ENCODE measurements at regions not wholly inside any gene's neighbourhood (a gene's known extent, or its start where the extent isn't known, plus 50 kb on each side); places are given as distances from the start of the nearest gene placed in this dataset.
"Not testable (repeated sequence)": the region's sequence is repeated elsewhere in the genome, so short reads cannot be mapped to it uniquely, and the experiment has no call there.

- not testable (repeated sequence) for DNase-seq
These were observed 108.4 kb upstream of the SHISA3 start for GRCh38 chr4:42288876-42289275.

- DNase-seq = not testable (repeated sequence)
These were observed 105.1 kb upstream of the SHISA3 start for GRCh38 chr4:42292192-42292591.

DNA sequence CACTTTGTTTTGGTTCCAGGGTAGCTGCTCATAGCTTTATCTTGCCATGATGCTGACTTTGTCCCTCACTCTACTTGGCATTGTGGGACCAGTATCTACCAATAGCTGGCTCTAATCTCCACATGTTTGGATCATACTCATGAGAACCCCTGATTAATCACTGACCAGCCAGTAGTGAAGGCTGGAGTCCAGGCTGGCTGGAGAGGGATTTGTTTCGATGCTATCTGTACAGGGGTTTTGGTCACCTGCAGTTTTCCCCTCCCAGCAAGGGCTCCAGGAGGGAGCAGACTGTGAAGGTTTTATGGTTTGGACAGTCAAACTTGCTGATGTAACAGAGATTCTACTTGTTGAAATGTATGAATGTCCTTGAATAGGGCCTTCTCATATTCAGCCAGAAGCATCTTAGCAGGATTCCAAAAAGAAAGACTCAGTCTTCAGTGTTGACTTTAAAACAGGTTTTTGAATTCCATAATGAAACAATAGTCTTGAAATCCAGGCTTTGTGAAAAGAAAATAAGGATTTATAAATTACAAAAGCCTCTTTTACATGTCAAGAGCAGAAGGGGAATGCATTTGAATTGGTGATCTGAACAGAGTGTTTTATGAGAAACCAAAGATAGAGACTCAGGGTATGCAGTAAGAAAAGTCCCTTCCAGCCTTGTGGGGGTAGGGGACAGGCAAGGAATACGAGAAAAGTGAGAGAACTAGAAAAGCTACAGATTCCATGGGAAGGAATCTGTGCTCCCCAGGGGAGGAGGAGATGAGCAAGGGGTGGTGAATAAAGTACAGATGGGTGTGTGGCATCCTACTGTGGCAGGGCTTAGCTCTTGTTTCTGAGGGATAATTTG, 103.1 kb upstream of the SHISA3 start:
- no peak for DNase-seq

- DNase-seq = no peak
These were observed 101.1 kb upstream of the SHISA3 start for GRCh38 chr4:42296196-42296595.

- no peak for DNase-seq
These were observed 94.9 kb upstream of the SHISA3 start for GRCh38 chr4:42302348-42302747.

DNA sequence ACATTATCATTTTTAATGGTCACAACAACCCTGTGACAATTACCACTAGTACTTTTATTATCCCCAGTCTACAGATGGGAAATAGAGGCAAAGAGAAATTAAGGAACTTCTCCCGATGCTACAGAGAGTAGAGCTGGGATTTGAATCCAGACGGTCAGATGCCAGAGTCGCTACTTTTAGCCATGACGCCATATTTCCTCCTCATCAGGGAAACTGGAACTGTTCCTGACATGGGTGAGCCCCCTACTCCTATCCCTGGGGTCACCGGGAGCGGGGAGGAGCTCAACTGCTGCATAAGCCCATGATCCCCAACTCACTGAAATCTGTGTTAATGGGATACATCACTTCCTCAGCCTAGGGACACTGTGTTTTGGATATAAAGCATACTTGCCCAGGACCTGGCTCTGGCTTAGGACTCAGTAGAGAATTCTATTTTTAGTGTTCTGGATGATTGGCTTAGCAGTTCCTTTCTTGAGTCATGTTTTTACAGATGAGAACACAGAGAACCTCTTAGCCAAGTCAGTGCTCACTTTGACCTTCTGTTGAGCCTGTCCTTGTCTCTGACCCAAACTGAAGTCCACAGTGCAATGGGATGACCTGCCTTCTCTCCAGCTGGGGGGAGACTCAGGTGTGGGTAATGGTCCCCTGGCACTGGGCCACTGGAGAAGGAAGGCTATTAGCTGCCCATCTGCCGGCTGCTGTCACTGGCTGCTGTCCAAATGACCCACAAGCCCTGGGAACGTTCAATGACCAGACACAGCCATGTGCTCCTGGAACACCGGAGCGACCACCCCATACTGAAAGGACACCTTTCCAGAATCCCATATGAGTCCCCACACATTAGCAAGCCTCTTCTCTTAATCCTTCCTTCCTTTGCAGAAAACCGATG, 90.8 kb upstream of the SHISA3 start:
- DNase-seq = no peak

DNA sequence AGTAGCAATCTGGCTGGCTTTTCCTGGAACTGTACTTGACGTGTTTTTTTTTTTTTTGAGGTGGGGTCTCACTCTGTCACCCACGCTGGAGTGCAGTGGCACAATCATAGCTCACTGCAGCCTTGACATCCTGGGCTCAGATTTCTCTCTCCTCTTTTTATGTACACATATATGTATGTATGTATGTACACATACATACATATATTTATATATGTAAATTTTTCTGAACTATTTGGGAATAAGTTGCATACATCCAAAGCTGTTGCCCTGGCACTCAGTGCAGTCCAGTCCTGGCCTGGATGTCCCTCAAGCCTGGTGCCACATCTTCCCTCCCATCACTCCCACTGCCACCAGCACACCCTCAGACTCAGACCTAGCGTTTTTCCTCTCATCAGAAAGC, 89.0 kb upstream of the SHISA3 start:
- DNase-seq = no peak

- no peak for DNase-seq
These were observed 87.7 kb upstream of the SHISA3 start for GRCh38 chr4:42309361-42310260.

- DNase-seq = no peak
These were observed 86.9 kb upstream of the SHISA3 start for GRCh38 chr4:42310358-42310757.

DNA sequence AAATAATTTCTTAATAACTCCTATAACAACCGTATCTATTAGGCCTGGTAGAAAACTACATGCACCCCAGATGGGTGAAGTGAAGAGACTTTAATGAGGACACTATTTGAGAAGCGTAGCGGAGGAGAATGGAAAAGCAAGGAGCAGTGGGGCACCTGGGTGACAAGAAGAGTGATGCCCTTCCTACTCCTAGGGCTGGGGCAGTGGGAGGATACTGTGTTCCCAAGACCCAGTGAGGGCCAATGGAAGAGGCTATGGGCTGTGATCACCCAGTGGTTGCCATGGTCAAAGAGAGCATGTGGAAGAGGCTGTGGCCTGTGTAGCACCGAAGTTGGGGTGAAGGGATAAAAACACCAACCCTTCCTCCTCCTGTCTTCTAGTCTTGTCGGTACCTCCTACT, 86.5 kb upstream of the SHISA3 start:
- no peak for DNase-seq

DNA sequence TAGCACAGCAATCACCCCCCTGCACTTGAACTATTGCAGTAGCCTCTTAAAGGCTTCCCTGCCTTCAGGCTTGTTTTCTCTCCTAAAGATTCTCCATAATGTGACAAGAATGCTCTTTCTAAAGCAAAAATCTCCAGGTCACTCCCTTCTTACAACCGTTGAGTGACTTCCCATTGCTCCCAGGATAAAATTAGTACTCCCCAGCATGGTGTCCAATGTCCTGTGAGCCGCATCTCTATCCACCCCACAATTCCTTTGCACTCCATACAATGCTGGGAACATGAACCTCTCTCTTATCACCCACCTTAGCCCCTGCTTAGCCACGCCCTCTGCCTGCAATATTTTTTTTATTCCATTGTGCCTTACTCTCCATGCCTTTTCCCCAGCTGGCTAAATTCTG, 85.7 kb upstream of the SHISA3 start:
- DNase-seq = no peak

GRCh38 chr4:42313420-42313819, 83.9 kb upstream of the SHISA3 start:
- not testable (repeated sequence) for DNase-seq

GRCh38 chr4:42313872-42314271, 83.4 kb upstream of the SHISA3 start:
- DNase-seq = no peak

DNA sequence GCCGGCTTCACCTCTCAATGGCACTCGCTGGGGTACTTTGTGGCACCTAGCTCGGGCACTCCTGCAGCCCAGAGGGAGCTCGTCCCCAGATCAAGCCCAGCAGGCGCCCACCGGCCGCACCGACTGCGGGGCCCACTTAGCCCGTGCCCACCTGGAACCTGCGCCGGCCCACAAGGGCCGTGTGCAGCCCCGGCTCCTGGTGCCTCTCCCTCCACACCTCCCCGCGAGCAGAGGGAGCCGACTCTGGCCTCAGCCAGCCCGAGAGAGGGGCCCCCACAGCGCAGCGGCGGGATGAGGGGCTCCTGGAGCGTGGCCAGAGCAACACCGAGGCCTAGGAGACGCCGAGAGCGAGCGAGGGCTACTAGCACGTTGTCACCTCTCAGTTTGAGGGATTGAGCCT, 82.1 kb upstream of the SHISA3 start:
- no peak for DNase-seq

DNA sequence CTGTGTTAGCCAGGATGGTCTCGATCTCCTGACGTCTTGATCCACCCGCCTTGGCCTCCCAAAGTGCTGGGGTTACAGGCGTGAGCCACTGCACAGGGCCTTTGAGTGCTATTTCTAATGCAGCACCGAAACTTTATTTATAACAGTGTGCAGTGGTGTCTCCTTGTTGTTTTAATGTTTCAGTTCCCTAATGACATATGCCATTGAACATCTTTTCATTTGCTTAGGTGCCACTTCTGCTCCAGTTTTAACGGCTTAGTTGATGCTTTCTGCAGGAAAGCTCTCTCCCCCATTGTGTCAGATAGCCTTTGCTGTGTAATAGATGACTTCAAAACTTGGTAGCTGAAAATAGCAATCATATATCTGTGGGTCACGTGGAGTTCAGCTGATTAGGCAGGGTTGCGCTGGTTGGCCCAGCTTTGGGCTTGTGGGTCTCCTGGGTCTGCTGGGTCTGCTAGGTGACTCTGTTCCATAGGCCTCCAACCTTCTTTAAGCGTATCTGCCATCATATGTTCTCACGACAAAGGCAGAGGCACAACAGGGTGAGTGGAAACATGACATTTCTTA, 76.4 kb upstream of the SHISA3 start:
- DNase-seq = no peak

- DNase-seq = no peak
These were observed 71.2 kb upstream of the SHISA3 start for GRCh38 chr4:42326040-42326439.

GRCh38 chr4:42326524-42326923, 70.8 kb upstream of the SHISA3 start:
- DNase-seq = no peak

DNA sequence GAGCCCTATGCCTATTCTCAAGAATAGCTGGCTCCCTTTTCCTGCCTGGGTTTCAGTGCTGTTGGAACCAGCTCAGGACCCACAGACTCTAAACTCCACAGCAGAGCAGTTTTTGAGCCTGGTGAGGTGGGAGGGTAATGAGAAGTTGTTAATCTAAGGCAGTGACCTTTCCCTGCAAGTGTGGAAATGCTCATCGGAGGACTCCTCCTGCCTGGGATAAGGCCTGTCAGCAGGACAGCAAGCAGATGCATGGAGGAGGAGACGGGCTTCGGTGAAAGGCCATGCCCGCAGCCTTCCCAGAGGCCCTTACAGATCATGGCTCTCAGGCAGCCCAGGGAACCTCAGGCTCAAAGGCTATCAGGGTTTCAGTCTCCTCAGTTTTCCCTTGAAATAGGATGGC, 70.0 kb upstream of the SHISA3 start:
- no peak for DNase-seq

DNA sequence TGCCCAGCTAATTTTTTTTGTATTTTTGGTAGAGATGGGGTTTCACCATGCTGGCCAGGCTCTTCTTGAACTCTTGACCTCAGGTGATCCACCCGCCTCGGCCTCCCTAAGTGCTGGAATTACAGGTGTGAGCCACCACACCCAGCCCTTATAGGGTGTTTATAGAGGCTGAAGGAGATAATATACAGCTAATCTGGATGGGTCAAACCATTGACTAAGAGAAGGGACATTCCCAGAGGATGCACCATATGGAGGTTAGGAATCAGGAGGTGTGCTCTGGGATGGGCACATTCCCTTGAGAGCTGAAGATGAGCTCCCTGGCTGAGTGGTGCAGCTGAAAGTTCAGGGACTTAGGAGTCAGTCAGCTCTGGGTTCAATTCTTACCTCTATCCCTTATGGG, 68.3 kb upstream of the SHISA3 start:
- no peak for DNase-seq

GRCh38 chr4:42329421-42329820, 67.9 kb upstream of the SHISA3 start:
- DNase-seq = no peak

GRCh38 chr4:42330002-42330592, 67.2 kb upstream of the SHISA3 start:
- DNase-seq = no peak

DNA sequence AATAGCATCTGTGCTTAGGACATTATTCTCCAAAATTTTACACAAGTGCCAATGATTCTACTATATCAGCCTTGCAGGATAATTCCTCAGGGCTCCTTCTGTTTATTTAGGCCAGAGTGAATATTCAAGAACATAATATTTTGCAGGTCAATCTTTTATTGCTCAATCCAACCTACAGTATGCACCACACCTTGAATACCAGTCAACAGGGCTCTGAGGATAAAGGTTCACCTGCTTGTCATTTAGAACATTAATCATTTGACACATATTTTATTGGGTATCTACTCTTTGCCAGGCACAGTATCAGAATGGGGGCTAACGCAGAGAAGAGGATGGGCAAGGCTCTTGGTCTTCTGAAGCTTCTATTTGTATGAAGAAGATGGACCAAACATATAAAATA, 66.2 kb upstream of the SHISA3 start:
- DNase-seq = no peak

Measured in CD4-positive, alpha-beta T cell treated with Interleukin-4 for 1 hour (primary cell).